K562 (cell line): ENCODE measurements at regions not wholly inside any gene's neighbourhood (a gene's known extent, or its start where the extent isn't known, plus 50 kb on each side); places are given as distances from the start of the nearest gene placed in this dataset.

Source experiments
- CTCF ChIP-seq, 3 experiments: IDR thresholded peaks in 2 of 3; conservative IDR thresholded peaks in 1 of 3; 2 replicates each; pipeline ENCODE4 v1.5.1; 2011 to 2012; ENCODE audit warnings: low read length in 3 of 3, mild to moderate bottlenecking in 3 of 3, control low read depth in 2 of 3, improper control_type of control experiment in 1 of 3, inconsistent platforms in 1 of 3, low read depth in 1 of 3, mixed read lengths in 1 of 3, moderate library complexity in 1 of 3; ENCODE audit not compliant: insufficient read depth in 2 of 3
- MLX ChIP-seq, 2 experiments: fragments of 450-650 bp in 1 of 2; sonication (generic) in 1 of 2; formaldehyde crosslinking; conservative IDR thresholded peaks; 2 replicates each; pipeline versions ENCODE4 v1.4.0 to v1.8.1; 2020 to 2022; ENCODE audit warnings: mild to moderate bottlenecking in 1 of 2, missing genetic modification reagents in 1 of 2
- NR2C2 ChIP-seq, 2 experiments: fragments of 200-800 bp in 1 of 2; sonication (Bioruptor generic) in 1 of 2; sonication (generic) in 1 of 2; formaldehyde crosslinking in 1 of 2; IDR thresholded peaks; 2 replicates each; pipeline versions ENCODE4 v1.6.1 to v1.8.0; 2016 to 2022; ENCODE audit warnings: mild to moderate bottlenecking in 1 of 2, missing compliant biosample characterization in 1 of 2, missing genetic modification characterization in 1 of 2, missing genetic modification reagents in 1 of 2
- REST ChIP-seq, 2 experiments: fragments of 450-650 bp; formaldehyde crosslinking in 1 of 2; IDR thresholded peaks; 2 replicates each; pipeline versions ENCODE4 v1.4.0 to v1.6.1; 2014 to 2020; ENCODE audit warnings: mild to moderate bottlenecking in 2 of 2, borderline replicate concordance in 1 of 2, low read depth in 1 of 2

- TF ChIP-seq CTCF (IDR thresholded peaks at IDR 0.05 in 2 of 3, conservative IDR thresholded peaks at IDR 0.05 in 1 of 3; ENCODE audit: insufficient read depth in 2 of 3, low read depth in 1 of 3, low read length in 3 of 3) (no peak), NR2C2 (CRISPR knock-in tag; IDR thresholded peaks at IDR 0.05) (no peak), NR2C2 (tag; IDR thresholded peaks at IDR 0.05) (no peak), MLX (CRISPR knock-in tag; conservative IDR thresholded peaks at IDR 0.05) (no peak), REST (IDR thresholded peaks at IDR 0.05; ENCODE audit: borderline replicate concordance) (no peak), REST (CRISPR knock-in tag; IDR thresholded peaks at IDR 0.05; ENCODE audit: low read depth) (no peak)
Observed at GRCh38 chr2:74044999-74045398, 60.3 kb downstream of the TET3 start.
